Breast epithelium (tissue), 4 donors: ENCODE measurements at regions not wholly inside any gene's neighbourhood (a gene's known extent, or its start where the extent isn't known, plus 50 kb on each side); places are given as distances from the start of the nearest gene placed in this dataset.

ENCODE experiments used
- DNase-seq, 2 donors: peaks; one replicate each; pipeline ENCODE4 v3.0.0-alpha.2; 2019; ENCODE audit warnings: low spot score in 2 of 2
- H3K27ac ChIP-seq, 2 donors: fragments of 200-600 bp; sonication (generic) in 1 of 2; one replicate each; pipeline ENCODE4 v1.5.1; 2016 to 2019; ENCODE audit warnings: mild to moderate bottlenecking in 1 of 2
- H3K27me3 ChIP-seq, 2 donors: fragments of 200-600 bp; sonication (generic) in 1 of 2; one replicate each; pipeline versions ENCODE4 v1.5.1 to v1.6.0; 2017 to 2019; ENCODE audit warnings: control low read depth in 1 of 2, mild to moderate bottlenecking in 1 of 2
- H3K36me3 ChIP-seq: fragments of 200-600 bp; one replicate; pipeline ENCODE4 v1.5.1; 2019
- H3K4me1 ChIP-seq, 2 donors: fragments of 200-600 bp; sonication (generic); one replicate each; pipeline ENCODE4 v1.5.1; 2016 to 2019; ENCODE audit warnings: control low read depth in 1 of 2
- H3K4me3 ChIP-seq, 3 donors: fragments of 200-600 bp; sonication (generic); 1 replicate in 2 of 3; 2 replicates in 1 of 3; pipeline ENCODE4 v1.5.1; 2016 to 2019; ENCODE audit warnings: mild to moderate bottlenecking in 3 of 3, moderate library complexity in 2 of 3
- H3K9me3 ChIP-seq, 2 donors: fragments of 200-600 bp; sonication (generic) in 1 of 2; one replicate each; pipeline ENCODE4 v1.5.1; 2016 to 2019; ENCODE audit warnings: control low read depth in 1 of 2
- CTCF ChIP-seq, 3 donors: fragments of 450-650 bp; IDR thresholded peaks; one replicate each; pipeline ENCODE4 v1.5.1; 2016 to 2017; ENCODE audit warnings: antibody characterized with exemption in 3 of 3, mild to moderate bottlenecking in 3 of 3, moderate library complexity in 3 of 3
- POLR2A ChIP-seq: fragments of 450-650 bp; IDR thresholded peaks from one replicate; pipeline ENCODE4 v1.6.1; 2016; ENCODE audit warnings: antibody characterized with exemption, mild to moderate bottlenecking, moderate library complexity
- POLR2AphosphoS5 ChIP-seq, 3 donors: sonication (generic); formaldehyde crosslinking; IDR thresholded peaks; one replicate each; pipeline ENCODE4 v1.6.1; 2017; ENCODE audit warnings: antibody characterized with exemption in 3 of 3
- intact Hi-C: fragments of 100-400 bp; cut with DNase I; formaldehyde crosslinking; loops from one replicate; pipeline ENCODE4 v1.15.1; 2023; ENCODE audit warnings: low total_unique reads

- H3K27ac ChIP-seq, result no peak overlapping the region
- peaks cover 0 to 7% of the 10 kb centered on the region in 2 donors for H3K27me3 ChIP-seq
- intact Hi-C loops, result no loop called here
- no peaks in the 10 kb centered on the region for H3K9me3 ChIP-seq
- DNase-seq, result no peak
- H3K4me3 ChIP-seq, result no peak overlapping the region
- H3K36me3 ChIP-seq, result no peaks in the 10 kb centered on the region
- no peak for TF ChIP-seq POLR2AphosphoS5 (IDR thresholded peaks at IDR 0.05)
- no peak for TF ChIP-seq CTCF (IDR thresholded peaks at IDR 0.05)
- no peak for TF ChIP-seq POLR2A
- no peaks in the 10 kb centered on the region for H3K4me1 ChIP-seq
Observed at GRCh38 chr9:96141666-96142065, 160.3 kb downstream of the HSD17B3 start.

GRCh38 chr9:96141128-96141474 is 160.9 kb downstream of the HSD17B3 start:
- Histone ChIP-seq H3K36me3 (no peaks in the 10 kb centered on the region), H3K4me1 (no peaks in the 10 kb centered on the region), H3K4me3 (no peak overlapping the region), H3K27ac (no peak overlapping the region), H3K27me3 (peaks cover 0 to 7% of the 10 kb centered on the region in 2 donors), H3K9me3 (no peaks in the 10 kb centered on the region)
- intact Hi-C loops, result no loop called here
- no peak for TF ChIP-seq CTCF (IDR thresholded peaks at IDR 0.05)
- no peak for TF ChIP-seq POLR2A
- no peak for TF ChIP-seq POLR2AphosphoS5 (IDR thresholded peaks at IDR 0.05)
- DNase-seq, result no peak

- Histone ChIP-seq H3K4me1 (no peaks in the 10 kb centered on the region), H3K9me3 (no peaks in the 10 kb centered on the region), H3K36me3 (no peaks in the 10 kb centered on the region), H3K27me3 (peaks cover 0 to 7% of the 10 kb centered on the region in 2 donors), H3K4me3 (no peak overlapping the region), H3K27ac (no peak overlapping the region)
- no peak for DNase-seq
- intact Hi-C loops, result no loop called here
- no peak for TF ChIP-seq POLR2AphosphoS5 (IDR thresholded peaks at IDR 0.05)
- TF ChIP-seq CTCF (IDR thresholded peaks at IDR 0.05), result no peak
- no peak for TF ChIP-seq POLR2A
Observed at GRCh38 chr9:96140296-96141127, 161.5 kb downstream of the HSD17B3 start.

- intact Hi-C loops, result no loop called here
- Histone ChIP-seq H3K9me3 (no peaks in the 10 kb centered on the region), H3K36me3 (no peaks in the 10 kb centered on the region), H3K27ac (no peak overlapping the region), H3K4me1 (no peaks in the 10 kb centered on the region), H3K4me3 (no peak overlapping the region), H3K27me3 (peaks cover 0 to 7% of the 10 kb centered on the region in 2 donors)
- DNase-seq, result no peak
- TF ChIP-seq POLR2AphosphoS5 (IDR thresholded peaks at IDR 0.05) (no peak), CTCF (IDR thresholded peaks at IDR 0.05) (no peak), POLR2A (no peak)
Observed at GRCh38 chr9:96139592-96140295, 162.2 kb downstream of the HSD17B3 start.

- no peak overlapping the region for H3K27ac ChIP-seq
- H3K9me3 ChIP-seq, result no peaks in the 10 kb centered on the region
- no peaks in the 10 kb centered on the region for H3K4me1 ChIP-seq
- H3K27me3 ChIP-seq, result no peaks in the 10 kb centered on the region
- no peak overlapping the region for H3K4me3 ChIP-seq
- H3K36me3 ChIP-seq, result no peaks in the 10 kb centered on the region
- intact Hi-C loops, result no loop called here
- no peak for DNase-seq
- TF ChIP-seq CTCF (IDR thresholded peaks at IDR 0.05) (no peak), POLR2A (no peak), POLR2AphosphoS5 (IDR thresholded peaks at IDR 0.05) (no peak)
Observed at GRCh38 chr9:96138616-96139015, 163.4 kb downstream of the HSD17B3 start.
